HUES48 (cell line): ENCODE measurements at regions not wholly inside any gene's neighbourhood (a gene's known extent, or its start where the extent isn't known, plus 50 kb on each side); places are given as distances from the start of the nearest gene placed in this dataset.

Experiments used
- H3K27ac ChIP-seq: one replicate; pipeline ENCODE4 v1.7.0; 2013; ENCODE audit warnings: low read depth, low read length, inconsistent platforms
- H3K27me3 ChIP-seq: 2 replicates; pipeline ENCODE4 v1.6.1; 2013; ENCODE audit warnings: mild to moderate bottlenecking, low read length; ENCODE audit not compliant: control insufficient read depth, insufficient read depth
- H3K36me3 ChIP-seq: 2 replicates; pipeline ENCODE4 v1.6.1; 2013; ENCODE audit warnings: low read length; ENCODE audit not compliant: control insufficient read depth, insufficient read depth
- H3K4me1 ChIP-seq: 2 replicates; pipeline ENCODE4 v1.6.1; 2013; ENCODE audit warnings: mild to moderate bottlenecking, low read length; ENCODE audit not compliant: control insufficient read depth, insufficient read depth
- H3K4me3 ChIP-seq: 2 replicates; pipeline ENCODE4 v1.5.1; 2013; ENCODE audit warnings: mild to moderate bottlenecking, low read depth, low read length
- H3K9ac ChIP-seq: 2 replicates; pipeline ENCODE4 v1.6.1; 2013; ENCODE audit warnings: mild to moderate bottlenecking, low read depth, low read length, moderate library complexity
- H3K9me3 ChIP-seq: 2 replicates; pipeline ENCODE4 v1.6.1; 2013; ENCODE audit warnings: low read length; ENCODE audit not compliant: control insufficient read depth, insufficient read depth

DNA sequence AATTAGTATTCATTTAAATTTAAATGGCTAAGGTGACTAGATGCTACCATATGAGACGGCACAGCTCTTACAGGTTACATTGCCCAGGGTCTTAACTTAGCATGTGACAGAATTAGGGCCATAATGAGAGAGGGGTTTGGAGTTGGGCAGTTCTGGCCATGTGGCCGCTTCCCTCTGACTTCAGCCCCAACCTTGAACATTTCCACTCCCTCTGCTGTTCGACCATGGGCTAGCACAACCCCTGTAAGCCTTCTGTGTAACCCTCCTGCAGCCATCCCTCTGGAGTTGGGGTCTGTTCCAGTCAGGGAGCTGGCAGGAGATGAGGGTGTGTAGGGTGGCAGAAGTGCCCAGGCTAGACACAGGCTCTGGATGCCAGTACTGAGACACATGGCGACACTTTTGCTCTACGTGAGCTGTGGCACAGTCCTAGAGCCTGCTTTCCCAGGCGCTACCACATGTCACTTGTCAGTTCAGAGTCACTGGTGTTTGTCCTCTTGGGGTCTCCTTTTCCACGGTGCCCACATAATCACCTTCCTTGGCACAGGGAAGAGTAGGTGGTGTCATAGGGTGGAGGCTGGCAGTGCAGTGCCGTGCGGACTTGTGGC is 128.7 kb upstream of the PITX1 start:
- H3K4me3 ChIP-seq: no peak overlapping the region
- no peak overlapping the region for H3K9ac ChIP-seq
- peaks cover 9% of the 10 kb centered on the region; the same call in 1 of the 2 replicates for H3K27me3 ChIP-seq
- no peaks in the 10 kb centered on the region for H3K36me3 ChIP-seq
- H3K9me3 ChIP-seq: no peaks in the 10 kb centered on the region
- H3K4me1 ChIP-seq: no peaks in the 10 kb centered on the region
- H3K27ac ChIP-seq: no peak overlapping the region

- Histone ChIP-seq H3K27me3 (peaks cover 9% of the 10 kb centered on the region; the same call in 1 of the 2 replicates), H3K9ac (no peak overlapping the region), H3K9me3 (no peaks in the 10 kb centered on the region), H3K27ac (no peak overlapping the region), H3K4me3 (no peak overlapping the region), H3K36me3 (no peaks in the 10 kb centered on the region), H3K4me1 (no peaks in the 10 kb centered on the region)
These were observed 127.2 kb upstream of the PITX1 start for GRCh38 chr5:135161221-135161620.

GRCh38 chr5:135160036-135160675 is 126.1 kb upstream of the PITX1 start:
- Histone ChIP-seq H3K4me1 (no peaks in the 10 kb centered on the region), H3K27ac (no peak overlapping the region), H3K4me3 (no peak overlapping the region), H3K36me3 (no peaks in the 10 kb centered on the region), H3K27me3 (peaks cover 9% of the 10 kb centered on the region; the same call in 1 of the 2 replicates), H3K9ac (no peak overlapping the region), H3K9me3 (no peaks in the 10 kb centered on the region)

- H3K27ac ChIP-seq: no peak overlapping the region
- H3K4me1 ChIP-seq: no peaks in the 10 kb centered on the region
- no peak overlapping the region for H3K4me3 ChIP-seq
- no peaks in the 10 kb centered on the region for H3K9me3 ChIP-seq
- H3K27me3 ChIP-seq: peaks cover 9% of the 10 kb centered on the region; the same call in 1 of the 2 replicates
- H3K36me3 ChIP-seq: no peaks in the 10 kb centered on the region
- no peak overlapping the region for H3K9ac ChIP-seq
These were observed 125.6 kb upstream of the PITX1 start for GRCh38 chr5:135159626-135160025.

DNA sequence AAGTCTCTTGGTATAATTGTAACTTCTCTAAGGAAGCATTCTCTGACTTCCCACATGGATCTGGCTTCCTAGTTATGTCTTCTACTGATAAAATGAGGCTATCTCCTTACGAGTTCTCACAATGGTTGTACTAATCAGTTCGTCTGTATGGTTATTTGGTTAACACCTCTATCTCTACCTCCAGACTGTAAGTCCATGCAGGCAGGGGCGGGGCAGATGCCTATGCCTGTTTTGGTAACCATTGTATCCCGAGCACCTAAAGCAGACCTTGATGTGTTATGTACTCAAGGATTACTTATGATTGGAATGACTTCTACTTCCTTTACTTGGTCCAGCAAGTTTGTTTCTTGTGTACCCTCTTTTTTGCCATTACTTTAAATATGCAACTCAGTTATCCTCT is 125.0 kb upstream of the PITX1 start:
- Histone ChIP-seq H3K4me1 (no peaks in the 10 kb centered on the region), H3K27ac (no peak overlapping the region), H3K4me3 (no peak overlapping the region), H3K9me3 (no peaks in the 10 kb centered on the region), H3K27me3 (peaks cover 9% of the 10 kb centered on the region; the same call in 1 of the 2 replicates), H3K36me3 (no peaks in the 10 kb centered on the region), H3K9ac (no peak overlapping the region)

GRCh38 chr5:135158314-135158697 is 124.3 kb upstream of the PITX1 start:
- no peak overlapping the region for H3K27ac ChIP-seq
- H3K9me3 ChIP-seq: no peaks in the 10 kb centered on the region
- no peak overlapping the region for H3K9ac ChIP-seq
- H3K4me3 ChIP-seq: no peak overlapping the region
- peaks cover 9% of the 10 kb centered on the region; the same call in 1 of the 2 replicates for H3K27me3 ChIP-seq
- H3K36me3 ChIP-seq: no peaks in the 10 kb centered on the region
- no peaks in the 10 kb centered on the region for H3K4me1 ChIP-seq

DNA sequence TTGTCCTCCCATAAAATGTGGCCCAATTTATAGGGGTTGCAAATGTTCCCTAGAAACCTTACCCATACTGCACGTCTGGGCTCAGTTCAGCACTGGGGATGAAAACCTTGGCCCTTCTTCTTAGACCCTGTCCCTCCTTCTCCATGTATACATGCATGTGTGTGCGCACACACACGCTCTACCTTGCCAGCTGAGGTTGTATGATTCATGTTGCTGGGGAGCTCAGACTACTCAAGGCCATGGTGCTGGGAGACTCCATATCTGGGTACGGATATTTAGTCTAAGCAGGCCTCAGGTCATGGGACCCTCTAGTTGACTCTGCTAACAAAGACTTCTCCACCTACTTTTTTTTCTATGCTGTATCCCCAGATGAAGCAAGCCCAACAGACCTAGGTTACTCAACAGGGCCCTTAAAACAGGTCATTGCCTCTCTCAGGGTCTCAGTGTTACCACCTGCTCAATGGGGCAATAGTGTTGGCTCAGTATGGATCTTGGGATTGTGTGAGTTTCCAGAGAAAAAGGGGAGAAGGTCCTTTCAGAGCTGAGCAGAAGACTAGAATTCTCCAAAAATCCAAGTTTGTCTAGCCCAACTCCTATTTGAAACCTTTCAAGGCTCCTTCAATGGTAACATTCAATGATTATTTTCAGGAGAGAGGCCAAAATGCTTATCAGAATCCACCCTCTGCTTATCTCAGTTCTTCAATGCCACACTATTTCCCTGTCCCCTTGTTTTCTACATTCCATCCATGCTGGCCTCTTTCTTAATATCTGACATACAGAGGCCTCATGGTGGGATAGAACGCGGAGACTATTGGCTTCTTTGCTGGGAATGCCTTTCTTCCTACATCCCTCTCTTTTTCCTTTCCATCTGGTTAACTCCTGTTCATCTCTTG is 123.6 kb upstream of the PITX1 start:
- H3K27ac ChIP-seq: no peak overlapping the region
- peaks cover 8% of the 10 kb centered on the region; the same call in 1 of the 2 replicates for H3K27me3 ChIP-seq
- no peaks in the 10 kb centered on the region for H3K36me3 ChIP-seq
- H3K4me1 ChIP-seq: no peaks in the 10 kb centered on the region
- H3K4me3 ChIP-seq: no peak overlapping the region
- H3K9ac ChIP-seq: no peak overlapping the region
- no peaks in the 10 kb centered on the region for H3K9me3 ChIP-seq

DNA sequence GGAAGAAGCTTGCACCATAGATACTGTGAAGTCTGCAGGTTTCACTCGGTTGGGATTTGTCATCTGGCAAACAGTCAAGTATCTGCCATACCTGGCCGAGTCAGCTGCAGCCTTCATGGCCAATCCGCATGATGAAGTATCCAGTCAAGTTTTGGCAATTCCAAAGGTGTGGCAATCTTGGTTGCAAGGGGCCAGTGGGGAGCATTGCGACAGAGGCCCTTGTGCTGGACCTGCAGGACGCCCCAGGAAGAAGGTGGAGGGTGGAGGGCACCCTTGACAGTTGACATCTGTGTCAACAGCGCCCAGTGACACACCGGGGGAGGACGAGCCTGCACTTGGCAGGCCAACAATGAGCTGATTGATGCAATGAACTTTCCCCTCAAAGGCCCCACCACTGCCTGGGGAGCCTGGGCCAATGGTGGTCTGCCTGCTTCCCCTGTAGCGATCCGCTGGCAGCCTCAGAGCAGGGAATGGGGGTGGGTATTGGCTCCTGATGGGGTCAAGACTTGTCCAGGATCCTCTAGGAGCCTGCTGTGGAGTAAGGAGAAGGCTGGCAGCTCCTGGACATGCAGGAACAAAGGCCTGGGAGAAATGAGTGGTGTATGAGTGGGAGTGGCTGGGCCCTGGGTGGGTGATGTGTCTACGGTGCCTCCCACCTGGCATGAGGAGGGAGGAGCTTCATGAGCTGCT is 122.8 kb upstream of the PITX1 start:
- Histone ChIP-seq H3K9me3 (no peaks in the 10 kb centered on the region), H3K4me3 (no peak overlapping the region), H3K36me3 (no peaks in the 10 kb centered on the region), H3K4me1 (no peaks in the 10 kb centered on the region), H3K9ac (no peak overlapping the region), H3K27me3 (0 out of 2 replicates have a peak, but pooled peaks cover under 1% of the 10 kb centered on the region), H3K27ac (no peak overlapping the region)

- Histone ChIP-seq H3K27me3 (no peaks in the 10 kb centered on the region), H3K9ac (no peak overlapping the region), H3K27ac (no peak overlapping the region), H3K4me1 (no peaks in the 10 kb centered on the region), H3K36me3 (no peaks in the 10 kb centered on the region), H3K9me3 (no peaks in the 10 kb centered on the region), H3K4me3 (no peak overlapping the region)
These were observed 122.3 kb upstream of the PITX1 start for GRCh38 chr5:135156337-135156714.

GRCh38 chr5:135155616-135156214 is 121.7 kb upstream of the PITX1 start:
- Histone ChIP-seq H3K9me3 (no peaks in the 10 kb centered on the region), H3K9ac (no peak overlapping the region), H3K27me3 (no peaks in the 10 kb centered on the region), H3K36me3 (no peaks in the 10 kb centered on the region), H3K27ac (no peak overlapping the region), H3K4me3 (no peak overlapping the region), H3K4me1 (0 out of 2 replicates have a peak, but pooled peaks cover 2% of the 10 kb centered on the region)
